ENCODE measurements at regions not wholly inside any gene's neighbourhood (a gene's known extent, or its start where the extent isn't known, plus 50 kb on each side); places are given as distances from the start of the nearest gene placed in this dataset.

DNA sequence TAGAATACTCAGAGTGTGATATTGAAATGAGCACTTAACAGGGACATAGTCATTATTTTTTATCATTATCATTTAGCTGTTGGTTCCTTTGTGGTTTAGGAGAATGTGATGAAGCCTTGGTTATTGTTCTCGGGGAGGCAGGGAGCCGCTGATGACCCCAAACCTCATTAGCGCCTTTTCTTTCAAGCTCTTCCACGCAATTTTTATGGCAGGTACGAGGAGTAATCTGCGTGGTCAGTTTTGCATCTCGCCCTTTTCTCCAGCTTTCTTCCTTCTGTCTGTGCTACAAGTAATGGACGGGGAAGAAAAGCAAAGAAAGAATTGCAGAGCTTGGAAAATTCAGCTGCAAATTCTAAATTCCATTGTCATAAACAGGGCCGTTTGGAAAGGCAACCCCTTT lies 338.4 kb downstream of the GLRX3 start:
- TF ChIP-seq, protein P1, sequence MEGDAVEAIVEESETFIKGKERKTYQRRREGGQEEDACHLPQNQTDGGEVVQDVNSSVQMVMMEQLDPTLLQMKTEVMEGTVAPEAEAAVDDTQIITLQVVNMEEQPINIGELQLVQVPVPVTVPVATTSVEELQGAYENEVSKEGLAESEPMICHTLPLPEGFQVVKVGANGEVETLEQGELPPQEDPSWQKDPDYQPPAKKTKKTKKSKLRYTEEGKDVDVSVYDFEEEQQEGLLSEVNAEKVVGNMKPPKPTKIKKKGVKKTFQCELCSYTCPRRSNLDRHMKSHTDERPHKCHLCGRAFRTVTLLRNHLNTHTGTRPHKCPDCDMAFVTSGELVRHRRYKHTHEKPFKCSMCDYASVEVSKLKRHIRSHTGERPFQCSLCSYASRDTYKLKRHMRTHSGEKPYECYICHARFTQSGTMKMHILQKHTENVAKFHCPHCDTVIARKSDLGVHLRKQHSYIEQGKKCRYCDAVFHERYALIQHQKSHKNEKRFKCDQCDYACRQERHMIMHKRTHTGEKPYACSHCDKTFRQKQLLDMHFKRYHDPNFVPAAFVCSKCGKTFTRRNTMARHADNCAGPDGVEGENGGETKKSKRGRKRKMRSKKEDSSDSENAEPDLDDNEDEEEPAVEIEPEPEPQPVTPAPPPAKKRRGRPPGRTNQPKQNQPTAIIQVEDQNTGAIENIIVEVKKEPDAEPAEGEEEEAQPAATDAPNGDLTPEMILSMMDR (conservative IDR thresholded peaks at IDR 0.05; ENCODE audit: low read length), result no peak
- TF ChIP-seq EZH2phosphoT487 (IDR thresholded peaks at IDR 0.05; ENCODE audit: borderline replicate concordance), result no peak
